HEK293T (cell line): ENCODE measurements at regions not wholly inside any gene's neighbourhood (a gene's known extent, or its start where the extent isn't known, plus 50 kb on each side); places are given as distances from the start of the nearest gene placed in this dataset.

Experiments
- CTCF ChIA-PET: fragments of 350-600 bp; formaldehyde crosslinking; extraction: SDS; loops from one replicate; lab custom pipeline; 2021; ENCODE audit warnings: antibody characterized with exemption, inconsistent platforms; lab: Yijun Ruan, JAX
- POLR2A ChIA-PET: fragments of 350-600 bp; formaldehyde crosslinking; extraction: SDS; loops from one replicate; lab custom pipeline; 2020; ENCODE audit warnings: antibody characterized with exemption, inconsistent platforms; lab: Yijun Ruan, JAX
- DNase-seq: peaks from one replicate; pipeline ENCODE4 v3.0.0; 2012; ENCODE audit warnings: mixed read lengths; ENCODE audit errors: extremely low spot score
- ARNT ChIP-seq: fragments of 450-650 bp; IDR thresholded peaks from 2 replicates; pipeline ENCODE4 v1.6.1; 2017; ENCODE audit warnings: mild to moderate bottlenecking
- BHLHE40 ChIP-seq: fragments of 450-650 bp; IDR thresholded peaks from 2 replicates; pipeline ENCODE4 v1.6.1; 2016; ENCODE audit warnings: mild to moderate bottlenecking, moderate library complexity, borderline replicate concordance
- CTBP1 ChIP-seq: fragments of 450-650 bp; IDR thresholded peaks from 2 replicates; pipeline ENCODE4 v1.6.1; 2016; ENCODE audit warnings: borderline replicate concordance
- ELF4 ChIP-seq: fragments of 450-650 bp; IDR thresholded peaks from 2 replicates; pipeline ENCODE4 v1.6.1; 2017; ENCODE audit warnings: antibody characterized with exemption
- FOXA1 ChIP-seq: fragments of 450-650 bp; IDR thresholded peaks from 2 replicates; pipeline ENCODE4 v1.6.1; 2016; ENCODE audit warnings: mild to moderate bottlenecking
- FOXK2 ChIP-seq: fragments of 450-650 bp; IDR thresholded peaks from 2 replicates; pipeline ENCODE4 v1.6.1; 2016; ENCODE audit warnings: mild to moderate bottlenecking
- FOXM1 ChIP-seq: fragments of 450-650 bp; IDR thresholded peaks from 2 replicates; pipeline ENCODE4 v1.6.1; 2017; ENCODE audit warnings: mild to moderate bottlenecking, borderline replicate concordance
- HDGF ChIP-seq: fragments of 450-650 bp; IDR thresholded peaks from 2 replicates; pipeline ENCODE4 v1.6.1; 2017; ENCODE audit warnings: antibody characterized with exemption, borderline replicate concordance
- L3MBTL2 ChIP-seq: fragments of 450-650 bp; conservative IDR thresholded peaks from 2 replicates; pipeline ENCODE4 v1.6.1; 2016; ENCODE audit warnings: mild to moderate bottlenecking
- LEF1 ChIP-seq: fragments of 450-650 bp; IDR thresholded peaks from 2 replicates; pipeline ENCODE4 v1.6.1; 2017; ENCODE audit warnings: mild to moderate bottlenecking, borderline replicate concordance
- NFRKB ChIP-seq: fragments of 450-650 bp; IDR thresholded peaks from 2 replicates; pipeline ENCODE4 v1.6.1; 2016; ENCODE audit warnings: mild to moderate bottlenecking, moderate library complexity
- SP1 ChIP-seq: fragments of 450-650 bp; IDR thresholded peaks from 2 replicates; pipeline ENCODE4 v1.6.1; 2017
- SUZ12 ChIP-seq: fragments of 450-650 bp; IDR thresholded peaks from 2 replicates; pipeline ENCODE4 v1.6.1; 2016; ENCODE audit warnings: mild to moderate bottlenecking
- TARDBP ChIP-seq: fragments of 450-650 bp; IDR thresholded peaks from 2 replicates; pipeline ENCODE4 v1.6.1; 2016
- ZNF384 ChIP-seq: fragments of 450-650 bp; IDR thresholded peaks from 2 replicates; pipeline ENCODE4 v1.6.1; 2016
- TF ChIP-seq, protein P1 (sequence below): fragments of 450-650 bp; IDR thresholded peaks from 2 replicates; pipeline ENCODE4 v1.6.1; 2016

DNA sequence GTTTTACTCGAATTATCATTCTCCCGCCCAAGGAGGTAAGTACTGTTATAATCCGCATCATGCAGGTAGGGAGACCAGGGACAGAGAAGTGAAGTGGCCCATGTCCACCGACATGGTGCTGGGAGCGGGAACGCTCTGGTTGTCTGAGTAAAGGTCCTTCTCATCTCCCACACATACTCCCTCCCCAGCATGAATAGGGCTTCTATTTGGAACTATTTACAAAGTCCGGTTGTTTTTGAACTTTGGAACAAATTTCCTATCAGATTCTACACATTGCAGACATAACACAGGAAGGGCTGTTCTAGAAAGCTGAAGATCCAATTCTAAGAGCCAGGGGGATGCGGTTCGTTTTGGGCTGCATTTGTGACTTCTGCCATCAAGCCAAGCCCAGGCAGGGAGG lies 94.8 kb upstream of the TLE3 start:
- TF ChIP-seq FOXA1 (no peak), LEF1 (no peak), BHLHE40 (no peak), CTBP1 (no peak), FOXK2 (no peak)
- DNase-seq = no peak
- ChIA-PET CTCF (interaction anchor here (1.0 to 1.3 kb wide), 2 partner anchors 11 to 128 kb away, joined by 3 to 5 read pairs; no protein-coding TSS in a partner anchor), POLR2A (interaction anchor here (2.3 kb wide), 1 partner anchor 92 kb away, joined by 6 read pairs; no protein-coding TSS in a partner anchor)

DNA sequence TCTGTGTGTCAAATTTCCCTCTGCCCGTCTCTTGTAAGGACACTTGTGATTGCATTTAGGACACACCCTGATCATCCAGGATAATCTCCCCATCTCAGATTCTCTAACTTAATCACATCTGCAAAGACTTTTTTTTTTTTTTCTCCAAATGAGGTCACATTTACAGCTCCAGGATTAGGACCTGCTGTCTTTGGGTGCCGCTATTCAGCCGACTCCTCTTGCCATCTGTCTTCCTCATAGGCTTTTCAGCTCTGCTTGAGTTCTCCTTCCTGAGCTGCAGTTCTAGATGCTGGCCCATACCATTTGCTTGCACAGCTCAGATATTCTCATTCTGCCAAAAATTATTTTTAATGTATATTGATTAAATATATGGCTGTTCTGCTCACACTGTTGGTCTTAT lies 94.3 kb upstream of the TLE3 start:
- TF ChIP-seq SP1 = no peak
- TF ChIP-seq TARDBP = no peak
- TF ChIP-seq ZNF384 = no peak
- no peak for TF ChIP-seq FOXK2
- TF ChIP-seq FOXM1 = no peak
- TF ChIP-seq BHLHE40 = no peak
- TF ChIP-seq HDGF = no peak
- TF ChIP-seq LEF1 = no peak
- no peak for TF ChIP-seq ARNT
- TF ChIP-seq, protein P1, sequence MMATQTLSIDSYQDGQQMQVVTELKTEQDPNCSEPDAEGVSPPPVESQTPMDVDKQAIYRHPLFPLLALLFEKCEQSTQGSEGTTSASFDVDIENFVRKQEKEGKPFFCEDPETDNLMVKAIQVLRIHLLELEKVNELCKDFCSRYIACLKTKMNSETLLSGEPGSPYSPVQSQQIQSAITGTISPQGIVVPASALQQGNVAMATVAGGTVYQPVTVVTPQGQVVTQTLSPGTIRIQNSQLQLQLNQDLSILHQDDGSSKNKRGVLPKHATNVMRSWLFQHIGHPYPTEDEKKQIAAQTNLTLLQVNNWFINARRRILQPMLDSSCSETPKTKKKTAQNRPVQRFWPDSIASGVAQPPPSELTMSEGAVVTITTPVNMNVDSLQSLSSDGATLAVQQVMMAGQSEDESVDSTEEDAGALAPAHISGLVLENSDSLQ = no peak
- TF ChIP-seq ELF4 = no peak
- no peak for TF ChIP-seq FOXA1
- ChIA-PET POLR2A (interaction anchor here (2.3 kb wide), 1 partner anchor 91 kb away, joined by 6 read pairs; no protein-coding TSS in a partner anchor), CTCF (interaction anchor here (1.0 kb wide), 1 partner anchor 128 kb away, joined by 3 read pairs; no protein-coding TSS in a partner anchor)
- DNase-seq = no peak

DNA sequence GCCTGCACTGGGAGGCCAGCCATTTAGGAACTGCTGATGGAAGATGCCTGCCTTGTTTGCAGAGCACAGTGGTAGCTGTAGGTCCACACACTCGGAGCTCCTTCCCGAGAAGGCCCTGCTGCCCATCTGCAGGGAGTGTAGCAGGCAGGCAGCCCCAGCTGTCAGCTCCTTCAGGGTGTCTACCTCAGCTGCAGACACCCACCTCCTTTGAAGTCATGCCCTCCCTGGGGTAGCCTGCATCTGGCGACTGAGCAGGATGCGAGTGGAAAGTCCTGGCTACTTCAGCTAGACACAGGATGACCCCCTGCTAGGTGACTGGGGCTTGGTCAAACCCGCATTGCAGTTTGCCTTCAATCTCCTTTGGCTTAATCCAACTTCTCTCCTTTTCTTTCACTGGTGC lies 93.2 kb upstream of the TLE3 start:
- ChIA-PET POLR2A (no interaction called here), CTCF (interaction anchor here (0.6 kb wide), 1 partner anchor 9 kb away, joined by 7 read pairs; no protein-coding TSS in a partner anchor)
- DNase-seq = no peak
- no peak for TF ChIP-seq LEF1
- TF ChIP-seq, protein P1 = no peak
- TF ChIP-seq HDGF = no peak
- TF ChIP-seq TARDBP = no peak
- no peak for TF ChIP-seq FOXA1
- TF ChIP-seq SUZ12 = no peak
- TF ChIP-seq ARNT = no peak
- no peak for TF ChIP-seq NFRKB
- no peak for TF ChIP-seq FOXM1
- TF ChIP-seq L3MBTL2 = no peak
- TF ChIP-seq BHLHE40 = no peak
- TF ChIP-seq FOXK2 = no peak
- no peak for TF ChIP-seq ZNF384
- TF ChIP-seq SP1 = no peak
- TF ChIP-seq CTBP1 = no peak
- no peak for TF ChIP-seq ELF4

DNA sequence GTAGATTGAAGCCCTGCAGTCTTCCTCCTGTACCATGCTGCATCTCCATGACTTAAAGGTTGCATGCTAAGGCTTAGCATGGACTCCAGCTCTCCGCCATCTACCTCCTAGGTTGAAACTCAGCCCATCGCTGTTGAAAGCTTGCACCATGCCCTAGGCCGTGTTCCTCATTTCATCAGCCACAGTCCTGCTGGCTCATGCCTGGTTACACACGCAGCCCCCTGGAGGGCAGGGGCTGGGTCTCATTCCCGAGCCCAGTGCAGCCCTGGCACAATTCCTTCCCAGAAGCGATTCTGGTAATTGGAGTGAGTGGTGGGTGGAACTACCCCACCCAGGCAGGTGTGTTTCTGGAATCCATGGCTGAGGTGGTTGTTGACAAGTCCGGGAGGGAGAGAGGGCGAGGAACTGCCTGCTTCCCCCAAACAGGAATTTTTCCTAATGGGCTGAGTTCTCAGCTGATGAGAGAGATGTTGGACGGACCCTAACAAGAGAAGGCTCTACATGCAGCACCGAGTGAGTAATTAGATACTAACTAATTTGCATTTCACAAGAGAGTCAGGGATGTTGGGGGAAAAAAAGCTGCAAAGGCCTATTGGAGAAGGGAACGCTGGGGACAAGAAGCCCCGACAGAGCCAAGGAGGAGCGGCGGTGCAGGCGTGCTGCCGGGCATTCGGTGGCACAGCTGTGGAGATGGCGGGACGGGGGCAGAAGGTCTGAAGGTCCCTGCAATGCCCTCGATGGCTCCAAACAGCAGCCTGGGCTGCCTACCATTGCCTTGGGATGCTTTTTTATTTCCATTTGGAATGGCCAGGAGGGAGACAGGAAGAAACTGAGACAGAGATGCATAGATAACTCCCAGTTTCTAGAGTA lies 92.3 kb upstream of the TLE3 start:
- TF ChIP-seq NFRKB = no peak
- no peak for TF ChIP-seq ZNF384
- no peak for TF ChIP-seq ARNT
- no peak for TF ChIP-seq BHLHE40
- no peak for TF ChIP-seq FOXK2
- no peak for TF ChIP-seq LEF1
- TF ChIP-seq TARDBP = no peak
- no peak for TF ChIP-seq HDGF
- TF ChIP-seq ELF4 = no peak
- no peak for TF ChIP-seq SP1
- DNase-seq = no peak
- POLR2A ChIA-PET = no interaction called here
- CTCF ChIA-PET = interaction anchor here (0.6 kb wide), 1 partner anchor 8 kb away, joined by 7 read pairs; no protein-coding TSS in a partner anchor

DNA sequence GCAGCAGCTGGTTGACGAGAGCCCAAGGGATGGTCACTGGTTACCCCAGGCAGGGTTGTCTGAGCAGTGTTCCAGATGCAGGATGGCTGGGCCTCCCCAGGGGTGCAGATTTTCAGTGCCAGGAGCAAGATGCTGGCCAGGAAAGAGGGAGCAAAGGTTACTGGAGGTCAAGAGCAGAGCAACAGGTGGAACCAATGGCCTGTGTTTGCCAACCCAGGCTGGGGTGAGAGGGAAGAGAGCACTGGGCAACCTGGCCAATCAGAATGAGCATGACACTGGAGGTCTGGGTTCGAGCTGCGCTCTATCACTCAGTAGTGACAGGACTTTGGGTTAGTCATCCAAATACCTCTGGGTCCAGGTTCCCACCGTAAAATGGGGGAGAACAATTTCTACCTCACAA lies 90.6 kb upstream of the TLE3 start:
- ChIA-PET POLR2A (no interaction called here), CTCF (no interaction called here)
- TF ChIP-seq ARNT (no peak), FOXM1 (no peak)
- no peak for DNase-seq

DNA sequence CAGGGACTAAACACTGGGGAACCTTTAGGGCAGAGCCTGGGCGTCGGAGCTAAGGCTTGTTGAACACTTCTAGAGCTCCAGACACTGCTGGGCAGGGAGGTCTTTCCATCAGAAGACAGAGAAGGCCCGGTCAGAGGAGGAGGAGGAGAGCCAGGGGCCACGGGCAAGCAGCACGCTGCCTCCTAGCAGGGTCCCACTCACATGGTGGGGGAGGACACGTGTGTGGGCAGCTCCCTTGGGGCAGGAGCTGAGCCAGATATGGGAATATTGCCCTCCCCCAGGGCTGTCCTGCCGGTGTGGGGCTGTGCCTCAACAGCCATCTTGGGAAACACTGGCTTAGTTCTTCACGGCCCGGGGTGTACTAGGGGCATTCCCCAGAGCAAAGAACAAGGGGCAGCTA lies 89.6 kb upstream of the TLE3 start:
- ChIA-PET CTCF (interaction anchor here (1.2 kb wide), 1 partner anchor 17 kb away, joined by 3 read pairs; no protein-coding TSS in a partner anchor), POLR2A (interaction anchor here (1.6 kb wide), 1 partner anchor 89 kb away, joined by 6 read pairs; the partner anchor contains the start of gene TLE3)
- TF ChIP-seq LEF1 (no peak), NFRKB (no peak), HDGF (no peak), SUZ12 (no peak)
- no peak for DNase-seq

DNA sequence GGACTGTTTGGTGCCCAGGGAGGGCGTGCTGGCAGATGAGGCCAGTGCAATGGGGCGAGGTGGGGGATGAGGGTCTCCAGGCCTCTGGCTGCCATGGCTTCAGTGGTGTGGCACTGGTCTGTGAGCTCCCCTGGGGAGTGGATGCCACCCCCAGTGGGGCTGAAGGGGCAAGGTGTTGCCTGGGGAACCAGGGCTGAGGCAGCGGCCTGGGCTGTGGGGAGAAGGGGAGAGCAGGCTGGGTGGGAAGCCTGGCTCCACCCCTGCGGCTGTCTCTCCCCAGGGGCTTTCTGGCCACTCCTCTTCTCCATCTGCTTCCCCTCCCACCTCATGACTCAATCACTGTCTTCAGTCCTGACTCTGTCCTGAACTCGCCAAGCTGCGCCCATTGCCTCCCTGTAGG lies 88.4 kb upstream of the TLE3 start:
- TF ChIP-seq ARNT = no peak
- TF ChIP-seq BHLHE40 = no peak
- no peak for TF ChIP-seq NFRKB
- TF ChIP-seq HDGF = no peak
- TF ChIP-seq SUZ12 = no peak
- TF ChIP-seq FOXA1 = no peak
- no peak for TF ChIP-seq FOXK2
- TF ChIP-seq FOXM1 = no peak
- TF ChIP-seq, protein P1 = no peak
- no peak for TF ChIP-seq L3MBTL2
- TF ChIP-seq ZNF384 = no peak
- ChIA-PET POLR2A (interaction anchor here (1.6 kb wide), 1 partner anchor 88 kb away, joined by 6 read pairs; the partner anchor contains the start of gene TLE3), CTCF (no interaction called here)
- DNase-seq = no peak
